ENCODE measurements at regions not wholly inside any gene's neighbourhood (a gene's known extent, or its start where the extent isn't known, plus 50 kb on each side); places are given as distances from the start of the nearest gene placed in this dataset.

DNA sequence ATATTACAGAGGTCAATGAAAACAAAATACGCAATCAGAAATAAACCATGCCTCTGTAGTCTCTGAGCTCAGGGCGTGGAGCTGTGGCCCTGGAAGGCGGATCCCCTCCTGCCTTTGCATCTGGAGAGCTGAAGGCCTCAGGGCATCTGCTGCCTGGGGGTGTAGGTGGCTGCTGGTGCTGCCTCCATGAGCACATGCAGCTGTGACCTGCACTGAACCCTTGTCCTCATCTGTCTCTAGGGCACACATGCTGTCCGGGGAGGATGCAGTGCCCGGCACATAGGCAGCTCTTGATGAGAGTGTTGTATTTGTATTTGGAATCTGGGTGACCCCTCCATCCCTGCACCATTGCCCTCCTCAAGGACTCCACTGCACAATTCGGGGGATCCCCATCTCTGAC is 185.7 kb downstream of the TEX29 start:
- Histone ChIP-seq H3K9me3 (no peaks in the 10 kb centered on the region), H3K27ac (no peak overlapping the region), H3K4me3 (no peak overlapping the region), H3K36me3 (no peaks in the 10 kb centered on the region), H3K27me3 (peaks cover 0 to 4% (median 0%) of the 10 kb centered on the region in 3 donors), H3K4me1 (no peaks in the 10 kb centered on the region)
- in situ Hi-C loops (cut with MboI; ENCODE audit: low sequenced_read_pairs in 4 of 4) (no loop called here), intact Hi-C loops (cut with DNase I; ENCODE audit: low total_unique reads) (no loop called here)
- ATAC-seq = no peak
- TF ChIP-seq CTCF (IDR thresholded peaks at IDR 0.05 in 4 of 5, conservative IDR thresholded peaks at IDR 0.05 in 1 of 5) = no peak
- DNase-seq = no peak

DNA sequence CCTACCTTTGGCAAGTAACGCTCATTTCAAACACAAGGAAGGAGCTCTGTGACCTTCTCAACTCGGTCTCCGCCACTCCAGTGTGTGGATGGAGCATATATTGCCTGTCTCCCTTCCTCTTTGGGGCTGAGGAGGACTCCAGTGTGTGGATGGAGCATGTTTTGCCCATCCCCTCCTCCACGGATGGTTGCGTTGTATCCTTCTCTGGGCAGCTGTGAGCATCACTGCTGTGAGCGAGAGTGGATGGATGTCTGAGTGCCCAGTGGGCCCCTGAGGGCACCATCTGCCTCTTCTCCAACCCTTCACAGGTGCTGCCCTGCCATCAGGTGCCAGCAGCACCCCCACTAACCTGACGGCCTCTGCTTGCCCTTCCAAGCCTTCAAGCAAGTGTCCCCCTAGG is 186.2 kb downstream of the TEX29 start:
- Histone ChIP-seq H3K4me1 (no peaks in the 10 kb centered on the region), H3K4me3 (no peak overlapping the region), H3K9me3 (no peaks in the 10 kb centered on the region), H3K27me3 (peaks cover 0 to 5% (median 0%) of the 10 kb centered on the region in 3 donors), H3K36me3 (no peaks in the 10 kb centered on the region), H3K27ac (no peak overlapping the region)
- DNase-seq (no peak), ATAC-seq (no peak)
- no peak for TF ChIP-seq POLR2A (IDR thresholded peaks at IDR 0.05)
- no peak for TF ChIP-seq CTCF (IDR thresholded peaks at IDR 0.05 in 4 of 5, conservative IDR thresholded peaks at IDR 0.05 in 1 of 5)
- intact Hi-C loops (cut with DNase I; ENCODE audit: low total_unique reads) = no loop called here
- in situ Hi-C loops (cut with MboI; ENCODE audit: low sequenced_read_pairs in 4 of 4) = no loop called here

GRCh38 chr13:111508164-111508870 is 187.9 kb downstream of the TEX29 start:
- H3K27me3 ChIP-seq = peaks cover 0 to 9% (median 6%) of the 10 kb centered on the region in 3 donors
- H3K4me1 ChIP-seq = no peaks in the 10 kb centered on the region
- in situ Hi-C loops (cut with MboI; ENCODE audit: low sequenced_read_pairs in 4 of 4) (no loop called here), intact Hi-C loops (cut with DNase I; ENCODE audit: low total_unique reads) (no loop called here)
- no peak overlapping the region for H3K4me3 ChIP-seq
- no peaks in the 10 kb centered on the region for H3K36me3 ChIP-seq
- no peaks in the 10 kb centered on the region for H3K9me3 ChIP-seq
- ATAC-seq (no peak), DNase-seq (no peak)
- TF ChIP-seq CTCF (IDR thresholded peaks at IDR 0.05 in 4 of 5, conservative IDR thresholded peaks at IDR 0.05 in 1 of 5) (no peak), POLR2A (IDR thresholded peaks at IDR 0.05) (no peak)
- no peak overlapping the region for H3K27ac ChIP-seq

- H3K4me3 ChIP-seq = no peak overlapping the region
- H3K27me3 ChIP-seq = peaks cover 0 to 12% (median 9%) of the 10 kb centered on the region in 3 donors
- no peak for TF ChIP-seq POLR2A (IDR thresholded peaks at IDR 0.05)
- TF ChIP-seq CTCF (IDR thresholded peaks at IDR 0.05 in 4 of 5, conservative IDR thresholded peaks at IDR 0.05 in 1 of 5) = no peak
- H3K27ac ChIP-seq = no peak overlapping the region
- no peak for DNase-seq
- intact Hi-C loops (cut with DNase I; ENCODE audit: low total_unique reads) = no loop called here
- no peaks in the 10 kb centered on the region for H3K4me1 ChIP-seq
- H3K9me3 ChIP-seq = no peaks in the 10 kb centered on the region
- ATAC-seq = no peak
- H3K36me3 ChIP-seq = no peaks in the 10 kb centered on the region
- in situ Hi-C loops (cut with MboI; ENCODE audit: low sequenced_read_pairs in 4 of 4) = no loop called here
Observed at GRCh38 chr13:111508902-111509509, 188.6 kb downstream of the TEX29 start.
